HEK293T (cell line): ENCODE measurements at regions not wholly inside any gene's neighbourhood (a gene's known extent, or its start where the extent isn't known, plus 50 kb on each side); places are given as distances from the start of the nearest gene placed in this dataset.

Source experiments
- BHLHE40 ChIP-seq: fragments of 450-650 bp; IDR thresholded peaks from 2 replicates; pipeline ENCODE4 v1.6.1; 2016; ENCODE audit warnings: mild to moderate bottlenecking, moderate library complexity, borderline replicate concordance
- CTBP1 ChIP-seq: fragments of 450-650 bp; IDR thresholded peaks from 2 replicates; pipeline ENCODE4 v1.6.1; 2016; ENCODE audit warnings: borderline replicate concordance
- ELF4 ChIP-seq: fragments of 450-650 bp; IDR thresholded peaks from 2 replicates; pipeline ENCODE4 v1.6.1; 2017; ENCODE audit warnings: antibody characterized with exemption
- FOXA1 ChIP-seq: fragments of 450-650 bp; IDR thresholded peaks from 2 replicates; pipeline ENCODE4 v1.6.1; 2016; ENCODE audit warnings: mild to moderate bottlenecking
- FOXK2 ChIP-seq: fragments of 450-650 bp; IDR thresholded peaks from 2 replicates; pipeline ENCODE4 v1.6.1; 2016; ENCODE audit warnings: mild to moderate bottlenecking
- FOXM1 ChIP-seq: fragments of 450-650 bp; IDR thresholded peaks from 2 replicates; pipeline ENCODE4 v1.6.1; 2017; ENCODE audit warnings: mild to moderate bottlenecking, borderline replicate concordance
- HDGF ChIP-seq: fragments of 450-650 bp; IDR thresholded peaks from 2 replicates; pipeline ENCODE4 v1.6.1; 2017; ENCODE audit warnings: antibody characterized with exemption, borderline replicate concordance
- L3MBTL2 ChIP-seq: fragments of 450-650 bp; conservative IDR thresholded peaks from 2 replicates; pipeline ENCODE4 v1.6.1; 2016; ENCODE audit warnings: mild to moderate bottlenecking
- PKNOX1 ChIP-seq: fragments of 450-650 bp; IDR thresholded peaks from 2 replicates; pipeline ENCODE4 v1.6.1; 2016
- SP1 ChIP-seq: fragments of 450-650 bp; IDR thresholded peaks from 2 replicates; pipeline ENCODE4 v1.6.1; 2017
- TARDBP ChIP-seq: fragments of 450-650 bp; IDR thresholded peaks from 2 replicates; pipeline ENCODE4 v1.6.1; 2016

- no peak for TF ChIP-seq ELF4
- no peak for TF ChIP-seq SP1
- no peak for TF ChIP-seq FOXA1
- no peak for TF ChIP-seq BHLHE40
- no peak for TF ChIP-seq TARDBP
- no peak for TF ChIP-seq FOXM1
- TF ChIP-seq HDGF = no peak
- TF ChIP-seq PKNOX1 = no peak
- TF ChIP-seq CTBP1 = no peak
- no peak for TF ChIP-seq FOXK2
- TF ChIP-seq L3MBTL2 = no peak
These were observed 185.9 kb upstream of the SPHKAP start for GRCh38 chr2:228367356-228367755.
